ENCODE measurements at regions not wholly inside any gene's neighbourhood (a gene's known extent, or its start where the extent isn't known, plus 50 kb on each side); places are given as distances from the start of the nearest gene placed in this dataset.

DNA sequence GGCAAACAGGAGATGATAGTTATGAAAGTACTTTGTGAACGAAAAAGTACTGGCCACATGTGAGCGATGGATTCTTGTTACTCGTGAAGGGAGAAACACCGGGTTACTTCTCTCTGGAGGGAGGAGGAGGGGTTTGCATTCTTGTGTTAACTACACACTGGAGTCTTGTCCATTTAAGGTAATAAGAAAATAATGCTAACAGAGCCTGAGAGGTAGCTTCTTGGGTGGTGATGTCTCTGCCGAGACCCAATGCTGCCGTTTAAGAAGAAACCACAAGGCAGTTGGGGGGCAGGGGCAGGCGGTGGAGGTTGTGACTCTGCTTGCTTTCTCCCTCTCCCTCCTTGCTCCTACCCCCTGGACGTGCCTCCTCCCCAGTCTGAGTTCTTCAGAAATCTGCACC, 100.9 kb upstream of the ROPN1 start:
- no peak for DNase-seq (ENCODE audit: extremely low spot score, unreplicated experiment)
- peaks cover 10% of the 10 kb centered on the region for H3K4me1 Mint-ChIP-seq (ENCODE audit: unreplicated experiment)
- TF ChIP-seq, protein P1, sequence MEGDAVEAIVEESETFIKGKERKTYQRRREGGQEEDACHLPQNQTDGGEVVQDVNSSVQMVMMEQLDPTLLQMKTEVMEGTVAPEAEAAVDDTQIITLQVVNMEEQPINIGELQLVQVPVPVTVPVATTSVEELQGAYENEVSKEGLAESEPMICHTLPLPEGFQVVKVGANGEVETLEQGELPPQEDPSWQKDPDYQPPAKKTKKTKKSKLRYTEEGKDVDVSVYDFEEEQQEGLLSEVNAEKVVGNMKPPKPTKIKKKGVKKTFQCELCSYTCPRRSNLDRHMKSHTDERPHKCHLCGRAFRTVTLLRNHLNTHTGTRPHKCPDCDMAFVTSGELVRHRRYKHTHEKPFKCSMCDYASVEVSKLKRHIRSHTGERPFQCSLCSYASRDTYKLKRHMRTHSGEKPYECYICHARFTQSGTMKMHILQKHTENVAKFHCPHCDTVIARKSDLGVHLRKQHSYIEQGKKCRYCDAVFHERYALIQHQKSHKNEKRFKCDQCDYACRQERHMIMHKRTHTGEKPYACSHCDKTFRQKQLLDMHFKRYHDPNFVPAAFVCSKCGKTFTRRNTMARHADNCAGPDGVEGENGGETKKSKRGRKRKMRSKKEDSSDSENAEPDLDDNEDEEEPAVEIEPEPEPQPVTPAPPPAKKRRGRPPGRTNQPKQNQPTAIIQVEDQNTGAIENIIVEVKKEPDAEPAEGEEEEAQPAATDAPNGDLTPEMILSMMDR (IDR thresholded peaks at IDR 0.05): no peak
- H3K36me3 Mint-ChIP-seq (ENCODE audit: unreplicated experiment): no peaks in the 10 kb centered on the region
- no peak overlapping the region for H3K4me3 Mint-ChIP-seq (ENCODE audit: unreplicated experiment)
- no peaks in the 10 kb centered on the region for H3K9me3 Mint-ChIP-seq (ENCODE audit: unreplicated experiment)
- no peaks in the 10 kb centered on the region for H3K27me3 Mint-ChIP-seq (ENCODE audit: unreplicated experiment)
- H3K27ac Mint-ChIP-seq (ENCODE audit: unreplicated experiment): no peak overlapping the region

- TF ChIP-seq, protein P1 (IDR thresholded peaks at IDR 0.05): no peak
These were observed 102.6 kb upstream of the ROPN1 start for GRCh38 chr3:124094496-124094895.

GRCh38 chr3:124097362-124098131, 105.6 kb upstream of the ROPN1 start:
- TF ChIP-seq, protein P1 (IDR thresholded peaks at IDR 0.05): no peak
- Mint-ChIP-seq H3K27me3 (ENCODE audit: unreplicated experiment) (no peaks in the 10 kb centered on the region), H3K9me3 (ENCODE audit: unreplicated experiment) (no peaks in the 10 kb centered on the region), H3K4me1 (ENCODE audit: unreplicated experiment) (peaks cover 6% of the 10 kb centered on the region), H3K27ac (ENCODE audit: unreplicated experiment) (no peak overlapping the region), H3K36me3 (ENCODE audit: unreplicated experiment) (no peaks in the 10 kb centered on the region), H3K4me3 (ENCODE audit: unreplicated experiment) (no peak overlapping the region)
- no peak for DNase-seq (ENCODE audit: extremely low spot score, unreplicated experiment)

More at GRCh38 chr3:124094496-124094895, 102.6 kb upstream of the ROPN1 start:
- Mint-ChIP-seq H3K4me1 (ENCODE audit: unreplicated experiment) (peaks cover 10% of the 10 kb centered on the region), H3K4me3 (ENCODE audit: unreplicated experiment) (no peak overlapping the region), H3K27ac (ENCODE audit: unreplicated experiment) (no peak overlapping the region), H3K27me3 (ENCODE audit: unreplicated experiment) (no peaks in the 10 kb centered on the region), H3K36me3 (ENCODE audit: unreplicated experiment) (no peaks in the 10 kb centered on the region), H3K9me3 (ENCODE audit: unreplicated experiment) (no peaks in the 10 kb centered on the region)
- no peak for DNase-seq (ENCODE audit: extremely low spot score, unreplicated experiment)

DNA sequence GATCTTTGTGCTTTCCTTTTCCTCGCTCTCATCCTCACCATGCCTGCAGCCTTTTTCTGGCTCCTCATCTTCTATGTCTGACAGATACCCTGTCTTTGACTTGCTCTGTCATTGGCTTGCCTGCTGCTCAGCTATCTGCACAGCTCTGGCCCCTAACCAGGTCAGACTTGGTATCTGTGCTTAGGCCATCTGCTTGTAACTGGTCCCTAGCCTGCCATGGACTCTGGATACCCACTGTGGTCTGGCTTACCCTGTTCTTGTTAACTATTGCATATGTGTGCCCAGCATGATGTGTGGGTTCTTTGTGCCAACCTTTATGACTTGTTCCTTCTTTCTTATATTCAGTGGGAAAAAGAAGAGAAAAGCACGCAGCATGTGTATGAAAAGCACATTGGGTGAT, 109.7 kb upstream of the ROPN1 start:
- Mint-ChIP-seq H3K4me1 (ENCODE audit: unreplicated experiment) (no peaks in the 10 kb centered on the region), H3K27ac (ENCODE audit: unreplicated experiment) (no peak overlapping the region), H3K4me3 (ENCODE audit: unreplicated experiment) (no peak overlapping the region), H3K36me3 (ENCODE audit: unreplicated experiment) (no peaks in the 10 kb centered on the region), H3K27me3 (ENCODE audit: unreplicated experiment) (no peaks in the 10 kb centered on the region), H3K9me3 (ENCODE audit: unreplicated experiment) (no peaks in the 10 kb centered on the region)
- TF ChIP-seq, protein P1 (IDR thresholded peaks at IDR 0.05): no peak
- no peak for DNase-seq (ENCODE audit: extremely low spot score, unreplicated experiment)

DNA sequence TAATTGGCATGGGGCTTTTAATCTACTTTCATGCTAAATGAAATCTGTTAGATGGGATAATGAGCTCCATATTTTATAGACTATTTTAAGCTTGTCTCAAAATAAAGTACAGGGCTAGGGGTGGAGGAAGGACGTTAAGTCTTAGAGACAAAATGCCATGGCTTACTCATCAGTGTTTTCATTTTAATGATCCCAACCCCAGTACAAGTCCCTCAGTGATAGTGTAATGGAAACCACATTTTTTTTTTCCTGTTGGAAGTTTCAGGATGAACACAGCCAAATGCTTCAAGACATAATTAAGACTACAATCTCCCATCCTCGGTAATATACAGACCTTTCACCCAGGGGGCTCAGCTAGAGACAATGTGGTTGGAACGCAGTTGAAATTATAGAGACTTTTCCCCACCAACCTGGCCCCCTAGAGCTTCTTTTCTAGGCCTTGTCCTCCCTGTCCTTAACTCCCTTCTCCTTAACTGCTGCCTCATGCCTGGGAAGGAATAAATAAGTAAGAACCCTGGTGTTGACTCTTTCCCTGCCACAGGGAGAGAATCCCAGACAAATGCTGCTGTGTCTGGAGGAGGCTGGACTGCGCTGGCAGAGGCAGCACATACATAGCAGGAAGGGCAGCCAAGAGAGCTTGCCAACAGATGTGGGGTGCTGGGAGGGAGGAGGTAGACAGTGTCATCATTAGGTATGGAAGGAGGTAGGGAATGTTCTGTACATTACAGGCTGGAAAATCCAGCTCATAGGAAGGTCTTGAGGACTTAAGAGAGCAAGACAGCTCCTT, 115.4 kb upstream of the ROPN1 start:
- TF ChIP-seq, protein P1 (IDR thresholded peaks at IDR 0.05): no peak
- no peaks in the 10 kb centered on the region for H3K9me3 Mint-ChIP-seq (ENCODE audit: unreplicated experiment)
- no peaks in the 10 kb centered on the region for H3K36me3 Mint-ChIP-seq (ENCODE audit: unreplicated experiment)
- H3K27ac Mint-ChIP-seq (ENCODE audit: unreplicated experiment): no peak overlapping the region
- no peak overlapping the region for H3K4me3 Mint-ChIP-seq (ENCODE audit: unreplicated experiment)
- H3K4me1 Mint-ChIP-seq (ENCODE audit: unreplicated experiment): no peaks in the 10 kb centered on the region
- DNase-seq (ENCODE audit: extremely low spot score, unreplicated experiment): no peak
- H3K27me3 Mint-ChIP-seq (ENCODE audit: unreplicated experiment): no peaks in the 10 kb centered on the region

Data from osteocyte (in vitro differentiated cells).